ENCODE measurements at regions not wholly inside any gene's neighbourhood (a gene's known extent, or its start where the extent isn't known, plus 50 kb on each side); places are given as distances from the start of the nearest gene placed in this dataset.

GRCh38 chr4:186936496-186937375 lies 213.1 kb upstream of the FAT1 start:
- no peak for DNase-seq

- DNase-seq = no peak
Observed at GRCh38 chr4:186939226-186939625, 215.6 kb upstream of the FAT1 start.

- DNase-seq = no peak
Observed at GRCh38 chr4:186939766-186940165, 216.1 kb upstream of the FAT1 start.

GRCh38 chr4:186940476-186940875 lies 216.8 kb upstream of the FAT1 start:
- no peak for DNase-seq

- peak in 1 of 2 experiments; percentile 34 for DNase-seq
Observed at GRCh38 chr4:186942758-186943377, 219.2 kb upstream of the FAT1 start.

- DNase-seq = no peak
Observed at GRCh38 chr4:186943411-186943810, 219.8 kb upstream of the FAT1 start.

GRCh38 chr4:186946136-186946535 lies 222.5 kb upstream of the FAT1 start:
- no peak for DNase-seq

- DNase-seq = peak; percentile 28 to 65
Observed at GRCh38 chr4:186946682-186947294, 223.1 kb upstream of the FAT1 start.

- DNase-seq = peak in 1 of 2 experiments; percentile 1
Observed at GRCh38 chr4:186948361-186949242, 224.9 kb upstream of the FAT1 start.

GRCh38 chr4:186949847-186950246 lies 226.2 kb upstream of the FAT1 start:
- DNase-seq = no peak

- no peak for DNase-seq
Observed at GRCh38 chr4:186952709-186953108, 229.1 kb upstream of the FAT1 start.

- no peak for DNase-seq
Observed at GRCh38 chr4:186953599-186954260, 230.1 kb upstream of the FAT1 start.

- DNase-seq = no peak
Observed at GRCh38 chr4:186954509-186954908, 230.9 kb upstream of the FAT1 start.

- DNase-seq = no peak
Observed at GRCh38 chr4:186954956-186955355, 231.3 kb upstream of the FAT1 start.

- no peak for DNase-seq
Observed at GRCh38 chr4:186957952-186958555, 234.4 kb upstream of the FAT1 start.

GRCh38 chr4:186958726-186959350 lies 235.2 kb upstream of the FAT1 start:
- no peak for DNase-seq

GRCh38 chr4:186979961-186980745 lies 256.5 kb upstream of the FAT1 start:
- no peak for DNase-seq

GRCh38 chr4:186981161-186981560 lies 257.5 kb upstream of the FAT1 start:
- no peak for DNase-seq

GRCh38 chr4:186982160-186982559 lies 258.5 kb upstream of the FAT1 start:
- no peak for DNase-seq

GRCh38 chr4:186984105-186984644 lies 260.5 kb upstream of the FAT1 start:
- DNase-seq = no peak

All from NCI-H2081 (cell line).